ENCODE measurements at regions not wholly inside any gene's neighbourhood (a gene's known extent, or its start where the extent isn't known, plus 50 kb on each side); places are given as distances from the start of the nearest gene placed in this dataset.

DNA sequence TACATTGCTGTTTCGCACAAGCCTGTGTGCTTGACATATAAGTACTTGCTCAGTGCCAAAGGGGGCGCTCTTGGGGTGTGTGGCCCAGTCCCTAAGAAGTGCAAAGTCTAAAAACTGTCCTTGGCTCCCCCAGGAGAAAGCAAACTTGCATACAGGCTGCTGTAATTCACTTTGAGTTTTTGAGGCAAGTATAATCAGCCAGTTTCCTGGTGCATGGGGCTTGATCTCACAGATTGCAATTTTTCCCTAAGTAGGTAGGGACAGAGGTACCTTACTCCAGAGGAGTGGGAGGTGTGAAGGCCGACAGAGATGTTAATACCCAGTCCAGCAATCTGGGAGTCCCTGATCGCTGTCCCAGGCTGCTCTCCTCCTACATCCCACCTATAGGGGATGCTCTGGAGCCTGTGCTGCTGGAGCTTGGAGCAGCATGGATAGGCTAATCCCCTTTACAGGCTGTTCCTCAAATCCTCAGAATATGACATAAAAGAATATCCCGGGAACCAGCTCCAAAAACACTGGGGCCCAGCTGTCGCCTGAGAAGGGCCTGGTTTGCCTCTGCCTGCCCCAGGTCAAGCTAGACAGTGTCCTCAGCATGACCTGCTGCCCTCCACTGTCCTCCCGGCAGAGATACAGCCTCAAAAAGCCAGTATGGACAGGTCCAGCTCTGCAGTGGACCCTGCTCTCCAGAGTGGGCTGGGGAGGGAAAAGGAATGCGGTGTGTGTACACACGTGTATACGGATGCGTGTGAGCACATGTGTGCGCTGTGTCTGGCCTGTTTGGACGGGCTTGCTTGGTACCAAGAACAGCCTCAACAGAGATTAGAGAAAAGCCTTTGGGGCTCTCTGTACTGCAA lies 136.5 kb upstream of the HAAO start:
- DNase-seq = no peak

- DNase-seq = no peak
These were observed 135.8 kb upstream of the HAAO start for GRCh38 chr2:42928161-42928691.

GRCh38 chr2:42927334-42928160 lies 135.2 kb upstream of the HAAO start:
- DNase-seq = no peak

DNA sequence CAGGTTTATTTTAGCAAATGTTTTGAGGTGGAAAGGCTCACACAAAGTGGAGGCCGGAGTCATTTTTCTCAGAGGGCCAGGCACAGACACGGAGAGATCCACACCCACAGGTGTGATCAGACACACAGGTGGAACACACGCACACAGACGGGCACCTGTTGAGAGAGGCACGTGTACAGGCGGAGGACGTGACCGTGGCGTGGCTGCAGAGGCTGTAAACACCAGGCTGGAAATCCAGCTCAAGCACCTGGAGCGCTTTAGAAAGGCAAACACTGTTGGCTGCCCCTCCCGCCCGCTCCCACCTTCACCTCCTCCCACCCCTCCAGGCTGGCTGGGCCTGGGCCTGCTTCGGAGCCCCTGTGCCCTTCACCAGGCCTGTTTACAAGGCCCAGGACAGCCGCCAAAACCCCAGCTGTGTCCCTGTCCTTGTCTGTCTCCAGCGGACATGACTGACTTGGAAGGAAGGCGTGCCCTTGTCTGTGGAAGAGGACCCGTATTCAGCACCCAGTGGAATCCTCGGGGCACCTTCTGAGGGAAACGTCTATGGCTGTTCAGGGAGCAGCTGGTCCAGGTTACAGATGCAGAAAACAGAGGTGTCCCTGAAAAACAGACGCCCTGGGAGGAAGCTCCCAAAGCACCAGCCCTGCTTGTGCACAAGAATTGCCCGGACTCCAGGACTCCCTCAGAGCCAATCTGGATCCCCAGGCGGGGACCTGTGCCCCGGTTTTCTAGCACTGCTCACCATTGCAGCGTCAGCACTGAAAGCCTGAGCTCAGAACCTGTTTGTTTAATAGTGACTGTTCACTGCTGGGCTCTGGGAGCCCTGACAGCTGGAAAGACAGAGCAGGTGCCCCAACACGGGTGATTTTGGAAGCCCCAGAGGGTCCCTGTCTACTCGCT lies 134.3 kb upstream of the HAAO start:
- DNase-seq = peak; percentile 34

- peak; percentile 28 for DNase-seq
These were observed 133.5 kb upstream of the HAAO start for GRCh38 chr2:42925742-42926433.

DNA sequence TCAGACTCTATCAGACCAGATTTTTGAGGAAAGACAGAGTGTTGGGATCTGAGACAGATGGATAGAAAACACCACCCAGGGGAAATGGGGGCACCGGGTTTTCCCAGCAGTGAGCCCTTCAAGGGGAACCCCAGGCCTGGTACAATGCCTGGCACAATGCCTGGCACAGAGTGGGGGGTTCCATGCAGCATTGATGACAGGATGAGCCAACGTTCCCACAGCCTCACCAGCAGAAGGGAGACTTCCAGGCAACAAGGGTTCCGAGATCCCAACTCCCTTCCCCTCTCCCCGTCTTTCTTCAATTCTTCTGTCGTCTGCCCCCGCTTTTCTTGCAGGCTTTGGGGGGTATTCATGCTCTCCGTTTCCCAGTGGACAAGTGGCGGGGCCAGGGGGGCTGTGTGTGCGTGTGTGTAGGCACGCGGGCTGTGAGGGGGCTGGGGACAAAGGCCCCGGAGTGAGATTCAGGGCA lies 132.1 kb upstream of the HAAO start:
- no peak for DNase-seq

DNA sequence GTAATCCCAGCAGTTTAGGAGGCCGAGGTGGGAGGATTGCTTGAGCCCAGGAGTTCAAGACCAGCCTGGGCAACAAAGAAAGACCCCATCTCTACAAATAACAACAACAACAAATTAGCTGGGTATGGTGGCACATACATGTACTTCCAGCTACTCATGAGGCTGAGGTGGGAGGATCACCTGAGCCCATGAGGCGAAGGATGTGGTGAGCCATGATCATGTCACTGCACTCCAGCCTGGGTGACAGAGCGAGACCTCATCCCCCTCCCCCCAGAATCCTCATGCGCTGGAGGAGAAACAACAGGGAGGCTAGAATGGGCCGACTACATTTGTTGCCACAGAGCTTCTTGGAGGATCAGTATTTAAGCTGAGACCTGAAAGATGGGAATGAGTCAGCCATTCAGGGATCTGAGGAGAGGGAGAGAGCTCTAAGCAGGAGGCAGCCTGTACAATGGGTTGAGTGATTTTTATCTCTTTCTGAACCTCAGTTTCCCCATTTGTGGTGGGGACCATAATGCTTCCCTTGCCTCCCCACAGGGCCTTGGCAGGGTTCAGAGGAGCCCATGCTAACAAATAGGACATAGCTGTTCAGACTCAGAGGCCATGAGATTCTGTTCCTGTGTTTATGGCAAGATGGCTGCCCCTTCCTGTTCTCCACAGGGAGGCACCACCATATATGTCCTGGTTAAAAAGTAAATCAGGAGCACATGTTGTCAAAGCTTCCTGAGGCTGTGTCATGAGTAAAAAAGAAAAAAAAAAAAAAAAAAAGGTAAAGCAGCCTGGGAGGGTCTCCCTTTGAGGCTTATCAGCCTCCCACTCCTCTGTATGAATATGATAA lies 131.4 kb upstream of the HAAO start:
- no peak for DNase-seq

- no peak for DNase-seq
These were observed 130.6 kb upstream of the HAAO start for GRCh38 chr2:42922790-42923579.

GRCh38 chr2:42922293-42922692 lies 129.9 kb upstream of the HAAO start:
- DNase-seq = no peak

DNA sequence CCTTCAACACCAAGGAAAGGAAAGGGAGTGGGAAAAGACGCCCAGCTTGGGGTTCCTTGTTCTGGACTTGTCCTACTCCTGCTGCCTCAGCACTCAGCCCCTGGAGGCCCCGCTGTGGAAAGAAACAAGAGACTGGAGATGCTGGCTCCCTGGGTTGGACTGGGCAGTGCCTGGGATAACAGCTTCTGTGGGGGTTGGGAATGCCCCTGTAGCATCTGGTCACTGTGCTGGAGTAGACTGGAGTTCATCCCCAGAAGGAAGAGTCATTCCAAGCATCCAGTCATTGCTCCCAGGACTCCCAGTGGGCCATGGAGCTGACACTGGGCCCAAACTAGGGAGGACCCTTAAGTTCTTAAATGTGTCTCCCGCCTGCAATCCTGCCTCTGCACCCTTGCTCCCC lies 129.3 kb upstream of the HAAO start:
- DNase-seq = no peak

DNA sequence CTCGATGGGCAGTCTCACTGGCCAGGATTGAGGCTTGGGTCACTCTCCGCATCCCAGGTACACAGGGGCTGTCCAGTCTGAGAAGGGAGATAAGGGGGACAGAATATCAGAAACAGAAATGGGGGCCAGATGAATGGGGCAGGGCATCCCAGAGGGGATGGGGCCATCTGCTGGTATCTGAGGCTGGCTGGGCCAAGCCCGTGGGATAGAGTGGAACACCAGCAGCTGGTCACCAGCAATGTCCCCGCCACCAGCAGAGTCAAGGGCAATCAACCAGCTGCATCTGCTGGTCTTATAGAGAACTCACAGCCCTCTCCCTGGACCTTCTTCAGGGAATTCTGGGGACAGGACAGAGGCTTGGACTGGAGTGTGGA lies 128.8 kb upstream of the HAAO start:
- DNase-seq = no peak

DNA sequence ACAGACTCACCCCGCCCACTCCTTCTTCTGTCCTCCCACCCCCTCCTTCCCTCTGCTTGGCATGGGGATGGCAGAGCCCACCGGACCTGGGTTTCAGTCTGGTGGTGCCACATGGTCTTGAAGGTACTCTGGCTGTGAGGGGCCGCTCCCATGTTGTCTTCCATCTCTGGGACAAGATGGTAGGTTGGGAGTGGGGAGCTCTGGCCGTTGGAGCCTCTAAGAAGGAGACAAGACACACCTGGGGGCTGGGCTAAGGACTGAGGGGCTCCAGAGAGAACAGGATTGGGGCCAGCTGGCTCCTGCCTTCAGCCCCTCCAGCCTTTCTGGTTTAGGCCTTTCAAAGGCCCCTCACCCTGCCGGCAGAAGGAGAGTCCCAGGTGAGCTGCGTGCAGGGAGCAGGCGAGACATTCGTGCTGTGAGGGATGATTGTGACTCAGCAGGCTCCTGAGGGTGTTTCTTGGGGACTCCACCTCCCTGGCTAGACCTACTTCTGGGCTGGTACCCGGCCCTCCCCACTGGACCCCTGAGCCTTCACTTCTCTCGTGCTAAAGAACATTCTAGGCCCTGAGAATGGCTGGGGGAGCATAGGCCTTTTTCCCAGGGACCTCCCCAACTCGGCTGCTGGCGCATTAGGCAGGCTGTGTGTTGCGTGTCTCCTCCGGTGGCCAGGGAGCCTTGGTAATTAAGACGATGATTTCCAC lies 128.2 kb upstream of the HAAO start:
- no peak for DNase-seq

DNA sequence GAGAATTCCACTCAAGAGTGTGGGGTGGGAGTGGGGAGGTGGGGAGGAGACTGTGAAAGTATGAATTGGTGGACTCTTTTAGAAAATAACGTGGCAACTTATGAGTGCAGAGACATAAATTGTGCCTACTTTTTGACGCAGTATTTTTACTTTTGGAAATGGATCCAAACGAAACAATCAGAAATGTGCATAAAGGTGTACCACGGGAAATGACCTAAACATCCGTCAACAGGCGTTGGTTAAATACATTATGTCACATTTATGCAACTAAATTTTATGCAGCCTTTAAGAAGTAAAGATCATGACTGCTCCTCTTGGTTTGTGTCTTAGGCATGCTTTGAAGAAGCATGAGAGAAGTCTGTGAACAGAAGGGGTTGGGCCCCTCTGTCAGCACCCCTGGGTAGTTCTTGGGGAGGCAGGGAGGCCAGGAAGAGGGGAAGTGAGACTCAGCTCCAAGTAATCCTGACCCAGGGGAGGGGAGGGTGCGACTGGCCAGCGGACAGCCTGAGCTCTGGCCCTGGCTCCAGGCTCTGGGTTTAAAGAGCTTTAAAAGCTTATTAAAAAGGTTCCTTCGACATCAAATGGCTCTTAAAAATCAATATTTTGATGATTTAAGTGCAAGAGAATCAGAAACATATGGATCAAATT lies 126.4 kb upstream of the HAAO start:
- DNase-seq = no peak

DNA sequence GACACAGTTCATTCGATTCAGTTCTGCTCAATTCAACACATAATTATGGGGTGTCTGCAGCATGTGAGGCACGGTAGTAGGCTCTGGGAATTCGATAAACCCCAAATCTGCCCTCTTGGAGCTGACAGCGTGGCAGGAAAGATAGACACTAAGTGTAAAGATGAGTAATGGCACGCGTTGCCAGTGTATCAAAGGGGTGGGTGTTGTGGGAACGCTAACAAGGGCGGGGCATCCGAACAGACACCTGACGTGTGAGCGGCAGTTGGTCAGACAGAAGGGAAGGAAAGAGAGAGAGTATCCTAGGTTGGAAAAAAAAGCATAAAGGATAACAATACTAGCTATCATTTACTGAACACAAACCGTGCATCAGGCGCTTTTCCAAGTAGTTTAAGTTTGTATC lies 125.7 kb upstream of the HAAO start:
- no peak for DNase-seq

DNA sequence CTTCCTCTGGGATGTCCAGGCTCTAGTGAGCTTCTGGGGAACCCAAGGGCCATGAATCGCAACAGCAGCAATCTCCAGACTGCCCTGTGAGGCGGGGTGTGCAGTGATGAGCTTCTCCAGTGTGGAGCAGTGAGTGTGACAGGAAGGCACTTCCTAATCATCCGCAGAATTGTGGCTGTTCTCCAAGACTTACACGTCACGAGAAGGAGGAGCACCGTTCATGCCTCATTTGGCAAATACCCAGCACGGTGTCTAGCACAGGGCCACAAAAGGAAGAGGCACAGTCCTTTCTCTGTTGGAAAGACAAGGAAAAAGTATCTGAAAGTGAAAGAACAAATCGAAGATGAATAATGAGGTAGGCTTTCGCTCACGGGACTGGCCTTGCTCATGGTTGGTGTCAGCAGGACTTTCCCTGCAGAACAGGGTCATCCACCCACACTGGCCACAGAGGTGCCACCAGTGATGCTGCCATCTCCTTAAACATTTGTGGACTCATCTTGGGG lies 125.1 kb upstream of the HAAO start:
- DNase-seq = no peak

DNA sequence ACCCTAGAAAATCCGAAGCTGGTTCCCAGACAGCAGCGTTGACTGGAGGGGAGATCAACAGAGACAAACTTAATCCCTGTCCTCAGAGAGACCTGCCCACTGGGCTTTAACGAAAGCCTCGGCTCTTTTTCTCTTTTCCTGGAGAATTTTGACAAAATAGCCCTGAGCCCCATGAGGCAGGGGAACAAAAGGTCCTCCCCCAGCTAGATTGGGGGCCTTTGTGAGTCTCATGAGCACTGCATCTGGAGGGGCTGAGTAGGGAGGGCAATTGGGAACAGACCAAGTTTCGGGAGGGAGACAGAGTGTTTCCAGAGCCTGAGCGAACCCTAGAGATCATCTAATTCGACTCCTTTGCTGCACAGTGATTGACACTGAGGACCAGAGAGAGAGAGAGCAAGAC lies 123.9 kb upstream of the HAAO start:
- DNase-seq = no peak

- DNase-seq = no peak
These were observed 122.5 kb upstream of the HAAO start for GRCh38 chr2:42914860-42915259.

- no peak for DNase-seq
These were observed 121.9 kb upstream of the HAAO start for GRCh38 chr2:42914314-42914713.
